H4 (cell line): ENCODE measurements at regions not wholly inside any gene's neighbourhood (a gene's known extent, or its start where the extent isn't known, plus 50 kb on each side); places are given as distances from the start of the nearest gene placed in this dataset.
"Not testable (repeated sequence)": the region's sequence is repeated elsewhere in the genome, so short reads cannot be mapped to it uniquely, and the experiment has no call there.

Experiments
- DNase-seq: peaks from one replicate; pipeline ENCODE4 v3.0.0-alpha.2; 2015; ENCODE audit warnings: low spot score

GRCh38 chr11:134944131-134944530 is 532.1 kb upstream of the B3GAT1 start:
- no peak for DNase-seq

- no peak for DNase-seq
Observed at GRCh38 chr11:134943544-134943943, 531.5 kb upstream of the B3GAT1 start.

- no peak for DNase-seq
Observed at GRCh38 chr11:134942681-134943080, 530.6 kb upstream of the B3GAT1 start.

- not testable (repeated sequence) for DNase-seq
Observed at GRCh38 chr11:134941936-134942600, 530.0 kb upstream of the B3GAT1 start.

GRCh38 chr11:134941326-134941725 is 529.3 kb upstream of the B3GAT1 start:
- no peak for DNase-seq

GRCh38 chr11:134940441-134941126 is 528.5 kb upstream of the B3GAT1 start:
- DNase-seq, result no peak

- no peak for DNase-seq
Observed at GRCh38 chr11:134939905-134940304, 527.9 kb upstream of the B3GAT1 start.

- no peak for DNase-seq
Observed at GRCh38 chr11:134939031-134939430, 527.0 kb upstream of the B3GAT1 start.

- no peak for DNase-seq
Observed at GRCh38 chr11:134938212-134938611, 526.2 kb upstream of the B3GAT1 start.

- DNase-seq, result not testable (repeated sequence)
Observed at GRCh38 chr11:134937193-134937592, 525.2 kb upstream of the B3GAT1 start.

GRCh38 chr11:134932761-134933160 is 520.7 kb upstream of the B3GAT1 start:
- no peak for DNase-seq

- no peak for DNase-seq
Observed at GRCh38 chr11:134925432-134925831, 513.4 kb upstream of the B3GAT1 start.

- DNase-seq, result no peak
Observed at GRCh38 chr11:134923441-134923840, 511.4 kb upstream of the B3GAT1 start.

GRCh38 chr11:134921938-134922337 is 509.9 kb upstream of the B3GAT1 start:
- DNase-seq, result no peak

GRCh38 chr11:134920851-134921608 is 509.0 kb upstream of the B3GAT1 start:
- DNase-seq, result no peak

GRCh38 chr11:134916421-134917213 is 504.6 kb upstream of the B3GAT1 start:
- no peak for DNase-seq

- DNase-seq, result no peak
Observed at GRCh38 chr11:134915881-134916280, 503.8 kb upstream of the B3GAT1 start.

- DNase-seq, result peak; percentile 23
Observed at GRCh38 chr11:134915212-134915611, 503.2 kb upstream of the B3GAT1 start.

- no peak for DNase-seq
Observed at GRCh38 chr11:134913999-134914590, 502.1 kb upstream of the B3GAT1 start.

- no peak for DNase-seq
Observed at GRCh38 chr11:134913391-134913790, 501.3 kb upstream of the B3GAT1 start.

- DNase-seq, result no peak
Observed at GRCh38 chr11:134911514-134912180, 499.6 kb upstream of the B3GAT1 start.
